HepG2 (cell line): ENCODE measurements at regions not wholly inside any gene's neighbourhood (a gene's known extent, or its start where the extent isn't known, plus 50 kb on each side); places are given as distances from the start of the nearest gene placed in this dataset.

Experiments
- FOXM1 ChIP-seq: sonication (generic); formaldehyde crosslinking; IDR thresholded peaks from 2 replicates; pipeline ENCODE4 v1.5.0; 2020; ENCODE audit warnings: missing genetic modification reagents
- KAT7 ChIP-seq: IDR thresholded peaks from 2 replicates; pipeline ENCODE4 v1.6.1; 2018; ENCODE audit warnings: borderline replicate concordance, missing compliant biosample characterization
- NFIC ChIP-seq: IDR thresholded peaks from 2 replicates; pipeline ENCODE4 v1.6.1; 2012; ENCODE audit warnings: mild to moderate bottlenecking, low read length, inconsistent platforms
- POLR2AphosphoS5 ChIP-seq: IDR thresholded peaks from 2 replicates; pipeline ENCODE4 v1.6.1; 2012; ENCODE audit warnings: low read depth, low read length
- ZNF781 ChIP-seq: sonication (generic); formaldehyde crosslinking; IDR thresholded peaks from 2 replicates; pipeline ENCODE4 v1.5.1; 2020; ENCODE audit warnings: borderline replicate concordance, mild to moderate bottlenecking, missing genetic modification reagents; ENCODE audit errors: not compliant biosample characterization
- TF ChIP-seq, protein P1 (sequence below): sonication (generic); formaldehyde crosslinking; IDR thresholded peaks from 2 replicates; pipeline ENCODE4 v1.4.0; 2020; ENCODE audit warnings: missing genetic modification reagents

DNA sequence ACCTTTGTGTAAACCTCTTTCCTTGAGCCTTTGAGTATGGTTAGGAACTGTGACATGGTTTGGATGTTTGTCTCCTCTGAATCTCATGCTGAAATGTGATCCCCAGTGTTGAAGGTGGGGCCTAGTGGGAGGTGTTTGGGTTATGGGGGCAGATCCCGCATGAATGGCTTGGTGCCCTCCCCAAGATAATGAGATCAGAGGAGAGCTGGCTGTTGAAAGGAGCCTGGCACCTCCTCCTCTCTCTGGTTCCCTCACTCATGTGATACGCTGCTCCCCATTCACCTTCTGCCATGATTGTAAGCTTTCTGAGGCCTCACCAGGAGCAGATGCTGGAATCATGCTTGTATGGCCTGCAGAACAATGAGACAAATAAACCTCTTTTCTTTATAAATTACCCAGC, 1110.2 kb downstream of the CDH11 start:
- TF ChIP-seq NFIC (no peak), ZNF781 (CRISPR knock-in tag) (no peak), FOXM1 (no peak), POLR2AphosphoS5 (no peak), KAT7 (CRISPR knock-in tag) (no peak)
- TF ChIP-seq, protein P1, sequence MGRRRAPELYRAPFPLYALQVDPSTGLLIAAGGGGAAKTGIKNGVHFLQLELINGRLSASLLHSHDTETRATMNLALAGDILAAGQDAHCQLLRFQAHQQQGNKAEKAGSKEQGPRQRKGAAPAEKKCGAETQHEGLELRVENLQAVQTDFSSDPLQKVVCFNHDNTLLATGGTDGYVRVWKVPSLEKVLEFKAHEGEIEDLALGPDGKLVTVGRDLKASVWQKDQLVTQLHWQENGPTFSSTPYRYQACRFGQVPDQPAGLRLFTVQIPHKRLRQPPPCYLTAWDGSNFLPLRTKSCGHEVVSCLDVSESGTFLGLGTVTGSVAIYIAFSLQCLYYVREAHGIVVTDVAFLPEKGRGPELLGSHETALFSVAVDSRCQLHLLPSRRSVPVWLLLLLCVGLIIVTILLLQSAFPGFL (CRISPR knock-in tag) = no peak
